ENCODE measurements at regions not wholly inside any gene's neighbourhood (a gene's known extent, or its start where the extent isn't known, plus 50 kb on each side); places are given as distances from the start of the nearest gene placed in this dataset.

GRCh38 chr2:2542966-2543611 is 212.0 kb upstream of the MYT1L start:
- no peak for DNase-seq (ENCODE audit: low read depth, low spot score)

- DNase-seq (ENCODE audit: low read depth, low spot score), result no peak
Observed at GRCh38 chr2:2542316-2542715, 211.2 kb upstream of the MYT1L start.

- no peak for DNase-seq (ENCODE audit: low read depth, low spot score)
Observed at GRCh38 chr2:2540406-2540805, 209.3 kb upstream of the MYT1L start.

- no peak for DNase-seq (ENCODE audit: low read depth, low spot score)
Observed at GRCh38 chr2:2536416-2537056, 205.5 kb upstream of the MYT1L start.

- no peak for DNase-seq (ENCODE audit: low read depth, low spot score)
Observed at GRCh38 chr2:2530334-2530733, 199.3 kb upstream of the MYT1L start.

- no peak for DNase-seq (ENCODE audit: low read depth, low spot score)
Observed at GRCh38 chr2:2528846-2529245, 197.8 kb upstream of the MYT1L start.

GRCh38 chr2:2527148-2527547 is 196.1 kb upstream of the MYT1L start:
- DNase-seq (ENCODE audit: low read depth, low spot score), result no peak

- DNase-seq (ENCODE audit: low read depth, low spot score), result no peak
Observed at GRCh38 chr2:2524348-2524941, 193.4 kb upstream of the MYT1L start.

GRCh38 chr2:2523461-2524347 is 192.6 kb upstream of the MYT1L start:
- DNase-seq (ENCODE audit: low read depth, low spot score), result no peak

- DNase-seq (ENCODE audit: low read depth, low spot score), result no peak
Observed at GRCh38 chr2:2520401-2520811, 189.3 kb upstream of the MYT1L start.

- DNase-seq (ENCODE audit: low read depth, low spot score), result no peak
Observed at GRCh38 chr2:2519381-2519780, 188.3 kb upstream of the MYT1L start.

GRCh38 chr2:2517399-2517798 is 186.3 kb upstream of the MYT1L start:
- no peak for DNase-seq (ENCODE audit: low read depth, low spot score)

GRCh38 chr2:2516386-2516785 is 185.3 kb upstream of the MYT1L start:
- DNase-seq (ENCODE audit: low read depth, low spot score), result no peak

- no peak for DNase-seq (ENCODE audit: low read depth, low spot score)
Observed at GRCh38 chr2:2512931-2513330, 181.9 kb upstream of the MYT1L start.

GRCh38 chr2:2507417-2507997 is 176.4 kb upstream of the MYT1L start:
- DNase-seq (ENCODE audit: low read depth, low spot score), result no peak

GRCh38 chr2:2506536-2506935 is 175.5 kb upstream of the MYT1L start:
- DNase-seq (ENCODE audit: low read depth, low spot score), result no peak

- DNase-seq (ENCODE audit: low read depth, low spot score), result no peak
Observed at GRCh38 chr2:2505604-2506003, 174.5 kb upstream of the MYT1L start.

GRCh38 chr2:2503864-2504418 is 172.9 kb upstream of the MYT1L start:
- no peak for DNase-seq (ENCODE audit: low read depth, low spot score)

- DNase-seq (ENCODE audit: low read depth, low spot score), result no peak
Observed at GRCh38 chr2:2502201-2502549, 171.1 kb upstream of the MYT1L start.

GRCh38 chr2:2501454-2502200 is 170.6 kb upstream of the MYT1L start:
- DNase-seq (ENCODE audit: low read depth, low spot score), result no peak

- DNase-seq (ENCODE audit: low read depth, low spot score), result no peak
Observed at GRCh38 chr2:2495606-2496005, 164.5 kb upstream of the MYT1L start.

Data from iPS DF 19.7 (cell line).